ENCODE measurements at regions not wholly inside any gene's neighbourhood (a gene's known extent, or its start where the extent isn't known, plus 50 kb on each side); places are given as distances from the start of the nearest gene placed in this dataset.

DNA sequence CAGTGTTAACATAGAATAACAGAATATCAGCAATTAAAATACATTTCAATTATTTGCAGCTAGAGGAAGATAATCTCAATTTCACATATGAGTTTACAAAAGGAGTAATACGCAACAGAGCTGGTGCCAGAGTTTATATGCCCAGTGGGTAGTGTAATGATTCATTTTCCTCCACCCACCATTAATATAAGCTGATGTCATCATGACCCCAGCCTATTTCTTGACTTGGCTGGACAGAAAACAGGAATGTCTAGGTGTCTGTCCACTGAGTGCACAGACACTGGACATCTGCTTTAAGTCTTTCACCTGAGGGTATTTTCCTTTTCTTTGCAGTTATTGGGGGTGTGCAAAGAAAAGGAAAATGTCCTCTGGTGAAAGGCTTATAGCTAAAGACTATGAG is 335.5 kb downstream of the TBC1D4 start (continued):
- TF ChIP-seq, protein P1, sequence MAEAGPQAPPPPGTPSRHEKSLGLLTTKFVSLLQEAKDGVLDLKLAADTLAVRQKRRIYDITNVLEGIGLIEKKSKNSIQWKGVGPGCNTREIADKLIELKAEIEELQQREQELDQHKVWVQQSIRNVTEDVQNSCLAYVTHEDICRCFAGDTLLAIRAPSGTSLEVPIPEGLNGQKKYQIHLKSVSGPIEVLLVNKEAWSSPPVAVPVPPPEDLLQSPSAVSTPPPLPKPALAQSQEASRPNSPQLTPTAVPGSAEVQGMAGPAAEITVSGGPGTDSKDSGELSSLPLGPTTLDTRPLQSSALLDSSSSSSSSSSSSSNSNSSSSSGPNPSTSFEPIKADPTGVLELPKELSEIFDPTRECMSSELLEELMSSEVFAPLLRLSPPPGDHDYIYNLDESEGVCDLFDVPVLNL (CRISPR knock-in tag; IDR thresholded peaks at IDR 0.05; ENCODE audit: borderline replicate concordance, low read depth): no peak
- TF ChIP-seq ZNF138 (CRISPR knock-in tag; conservative IDR thresholded peaks at IDR 0.05) (no peak), OVOL2 (CRISPR knock-in tag; IDR thresholded peaks at IDR 0.05; ENCODE audit: borderline replicate concordance) (no peak)
- TF ChIP-seq, protein P2, sequence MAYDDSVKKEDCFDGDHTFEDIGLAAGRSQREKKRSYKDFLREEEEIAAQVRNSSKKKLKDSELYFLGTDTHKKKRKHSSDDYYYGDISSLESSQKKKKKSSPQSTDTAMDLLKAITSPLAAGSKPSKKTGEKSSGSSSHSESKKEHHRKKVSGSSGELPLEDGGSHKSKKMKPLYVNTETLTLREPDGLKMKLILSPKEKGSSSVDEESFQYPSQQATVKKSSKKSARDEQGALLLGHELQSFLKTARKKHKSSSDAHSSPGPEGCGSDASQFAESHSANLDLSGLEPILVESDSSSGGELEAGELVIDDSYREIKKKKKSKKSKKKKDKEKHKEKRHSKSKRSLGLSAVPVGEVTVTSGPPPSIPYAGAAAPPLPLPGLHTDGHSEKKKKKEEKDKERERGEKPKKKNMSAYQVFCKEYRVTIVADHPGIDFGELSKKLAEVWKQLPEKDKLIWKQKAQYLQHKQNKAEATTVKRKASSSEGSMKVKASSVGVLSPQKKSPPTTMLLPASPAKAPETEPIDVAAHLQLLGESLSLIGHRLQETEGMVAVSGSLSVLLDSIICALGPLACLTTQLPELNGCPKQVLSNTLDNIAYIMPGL (CRISPR knock-in tag; IDR thresholded peaks at IDR 0.05): no peak

DNA sequence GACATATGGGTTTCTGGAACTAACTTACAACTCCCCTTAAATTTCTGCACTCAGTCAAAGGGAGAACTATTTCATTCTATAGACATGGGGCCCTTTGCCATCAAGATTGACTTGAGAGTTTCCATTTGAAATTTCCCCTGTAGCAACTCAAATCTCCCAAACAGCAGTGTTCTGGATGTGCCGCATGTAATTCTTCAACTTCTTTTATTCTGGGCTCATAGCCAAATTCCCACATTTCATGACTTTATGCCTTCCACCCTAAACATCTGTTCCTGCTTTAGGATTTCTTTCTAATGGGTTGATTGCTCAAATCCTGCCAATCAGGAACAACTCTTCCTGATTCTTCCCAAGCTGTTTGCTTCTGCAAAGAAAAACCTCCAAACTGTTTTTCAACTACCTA is 336.0 kb downstream of the TBC1D4 start:
- Mint-ChIP-seq H3K27ac (no peak overlapping the region), H3K4me1 (peaks cover 9% of the 10 kb centered on the region), H3K9me3 (peaks cover 6% of the 10 kb centered on the region), H3K27me3 (ENCODE audit: low read depth) (no peaks in the 10 kb centered on the region), H3K36me3 (no peaks in the 10 kb centered on the region), H3K4me3 (no peak overlapping the region)
- ATAC-seq (no peak), DNase-seq (ENCODE audit: low spot score) (no peak)
- ChIA-PET CTCF (no interaction called here), POLR2A (no interaction called here)
- TF ChIP-seq, protein P2 (CRISPR knock-in tag; IDR thresholded peaks at IDR 0.05): no peak
- no peak for TF ChIP-seq GTF2I (CRISPR knock-in tag; conservative IDR thresholded peaks at IDR 0.05)
- TF ChIP-seq ZNF138 (CRISPR knock-in tag; conservative IDR thresholded peaks at IDR 0.05): no peak
- no peak for TF ChIP-seq ZNF671 (CRISPR knock-in tag; IDR thresholded peaks at IDR 0.05)
- no peak for TF ChIP-seq ZNF219 (CRISPR knock-in tag; IDR thresholded peaks at IDR 0.05; ENCODE audit: borderline replicate concordance)
- TF ChIP-seq ZNF416 (CRISPR knock-in tag; IDR thresholded peaks at IDR 0.05): no peak
- no peak for TF ChIP-seq ZNF121 (CRISPR knock-in tag; IDR thresholded peaks at IDR 0.05)

DNA sequence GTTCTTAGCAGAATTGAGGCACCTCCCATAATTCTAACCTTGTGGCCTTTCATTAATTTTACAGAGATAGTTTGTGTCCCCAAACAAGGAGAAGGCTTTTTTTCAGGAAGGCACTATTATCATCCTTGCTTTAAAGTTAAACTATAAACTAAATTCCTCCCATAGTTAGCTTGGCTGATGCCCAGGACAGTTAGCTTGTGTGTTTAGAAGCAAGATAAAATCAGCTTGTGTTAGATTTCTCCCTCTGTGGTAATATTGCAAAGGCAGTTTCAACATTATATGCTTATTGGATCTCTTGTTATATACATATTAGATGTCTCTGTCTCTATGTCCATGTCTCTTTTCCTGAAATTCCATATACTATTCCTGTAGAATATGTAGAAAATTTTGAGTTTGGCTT is 342.7 kb downstream of the TBC1D4 start:
- TF ChIP-seq, protein P3, sequence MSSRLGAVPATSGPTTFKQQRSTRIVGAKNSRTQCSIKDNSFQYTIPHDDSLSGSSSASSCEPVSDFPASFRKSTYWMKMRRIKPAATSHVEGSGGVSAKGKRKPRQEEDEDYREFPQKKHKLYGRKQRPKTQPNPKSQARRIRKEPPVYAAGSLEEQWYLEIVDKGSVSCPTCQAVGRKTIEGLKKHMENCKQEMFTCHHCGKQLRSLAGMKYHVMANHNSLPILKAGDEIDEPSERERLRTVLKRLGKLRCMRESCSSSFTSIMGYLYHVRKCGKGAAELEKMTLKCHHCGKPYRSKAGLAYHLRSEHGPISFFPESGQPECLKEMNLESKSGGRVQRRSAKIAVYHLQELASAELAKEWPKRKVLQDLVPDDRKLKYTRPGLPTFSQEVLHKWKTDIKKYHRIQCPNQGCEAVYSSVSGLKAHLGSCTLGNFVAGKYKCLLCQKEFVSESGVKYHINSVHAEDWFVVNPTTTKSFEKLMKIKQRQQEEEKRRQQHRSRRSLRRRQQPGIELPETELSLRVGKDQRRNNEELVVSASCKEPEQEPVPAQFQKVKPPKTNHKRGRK (CRISPR knock-in tag; IDR thresholded peaks at IDR 0.05; ENCODE audit: borderline replicate concordance): no peak
- no peak for TF ChIP-seq RORB (CRISPR knock-in tag; IDR thresholded peaks at IDR 0.05)

DNA sequence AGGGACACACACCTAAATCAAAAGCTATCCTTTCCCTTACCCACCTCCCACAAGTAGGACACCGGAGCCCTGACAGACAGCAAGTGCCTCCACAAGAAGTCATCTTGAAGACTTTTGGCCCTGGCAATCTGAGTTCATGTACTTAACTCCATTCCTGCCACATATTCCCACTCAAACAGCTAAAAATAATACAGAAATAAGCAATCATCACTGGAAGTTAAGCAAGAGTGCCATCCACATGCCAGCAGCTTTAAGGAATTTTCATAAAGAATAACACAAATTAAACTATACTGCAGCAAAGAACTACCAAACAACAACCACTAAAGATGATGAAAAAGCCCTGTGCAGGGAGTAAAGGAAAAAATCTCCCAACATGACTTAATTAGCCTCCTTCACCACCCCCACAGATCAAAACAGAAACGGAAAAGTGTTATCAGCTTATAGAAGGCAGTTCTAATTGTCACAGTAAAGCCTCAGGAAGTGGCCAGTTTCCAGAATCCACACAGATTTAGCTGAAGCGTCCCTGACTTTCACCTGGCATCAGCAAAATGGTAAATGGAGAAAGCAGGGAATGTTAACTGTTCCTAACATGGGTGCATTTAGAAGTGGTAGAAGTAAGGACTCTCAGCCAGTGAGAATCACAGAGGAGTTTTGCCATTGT is 343.9 kb downstream of the TBC1D4 start:
- H3K36me3 Mint-ChIP-seq: peaks cover 28% of the 10 kb centered on the region
- H3K4me1 Mint-ChIP-seq: no peaks in the 10 kb centered on the region
- no peaks in the 10 kb centered on the region for H3K27me3 Mint-ChIP-seq (ENCODE audit: low read depth)
- no peak for ATAC-seq
- no peak overlapping the region for H3K27ac Mint-ChIP-seq
- ChIA-PET POLR2A (no interaction called here), CTCF (no interaction called here)
- peaks cover 45% of the 10 kb centered on the region for H3K9me3 Mint-ChIP-seq
- H3K4me3 Mint-ChIP-seq: no peak overlapping the region
- DNase-seq (ENCODE audit: low spot score): no peak
- TF ChIP-seq ZNF219 (CRISPR knock-in tag; IDR thresholded peaks at IDR 0.05; ENCODE audit: borderline replicate concordance) (no peak), SP1 (CRISPR knock-in tag; conservative IDR thresholded peaks at IDR 0.05) (no peak), NR1H2 (CRISPR knock-in tag; IDR thresholded peaks at IDR 0.05) (no peak), RELA (CRISPR knock-in tag; IDR thresholded peaks at IDR 0.05; ENCODE audit: borderline replicate concordance) (no peak), FOXP1 (CRISPR knock-in tag; IDR thresholded peaks at IDR 0.05; ENCODE audit: borderline replicate concordance) (no peak), RORB (CRISPR knock-in tag; IDR thresholded peaks at IDR 0.05) (no peak), MYBL2 (CRISPR knock-in tag; IDR thresholded peaks at IDR 0.05) (no peak)
- TF ChIP-seq, protein P4, sequence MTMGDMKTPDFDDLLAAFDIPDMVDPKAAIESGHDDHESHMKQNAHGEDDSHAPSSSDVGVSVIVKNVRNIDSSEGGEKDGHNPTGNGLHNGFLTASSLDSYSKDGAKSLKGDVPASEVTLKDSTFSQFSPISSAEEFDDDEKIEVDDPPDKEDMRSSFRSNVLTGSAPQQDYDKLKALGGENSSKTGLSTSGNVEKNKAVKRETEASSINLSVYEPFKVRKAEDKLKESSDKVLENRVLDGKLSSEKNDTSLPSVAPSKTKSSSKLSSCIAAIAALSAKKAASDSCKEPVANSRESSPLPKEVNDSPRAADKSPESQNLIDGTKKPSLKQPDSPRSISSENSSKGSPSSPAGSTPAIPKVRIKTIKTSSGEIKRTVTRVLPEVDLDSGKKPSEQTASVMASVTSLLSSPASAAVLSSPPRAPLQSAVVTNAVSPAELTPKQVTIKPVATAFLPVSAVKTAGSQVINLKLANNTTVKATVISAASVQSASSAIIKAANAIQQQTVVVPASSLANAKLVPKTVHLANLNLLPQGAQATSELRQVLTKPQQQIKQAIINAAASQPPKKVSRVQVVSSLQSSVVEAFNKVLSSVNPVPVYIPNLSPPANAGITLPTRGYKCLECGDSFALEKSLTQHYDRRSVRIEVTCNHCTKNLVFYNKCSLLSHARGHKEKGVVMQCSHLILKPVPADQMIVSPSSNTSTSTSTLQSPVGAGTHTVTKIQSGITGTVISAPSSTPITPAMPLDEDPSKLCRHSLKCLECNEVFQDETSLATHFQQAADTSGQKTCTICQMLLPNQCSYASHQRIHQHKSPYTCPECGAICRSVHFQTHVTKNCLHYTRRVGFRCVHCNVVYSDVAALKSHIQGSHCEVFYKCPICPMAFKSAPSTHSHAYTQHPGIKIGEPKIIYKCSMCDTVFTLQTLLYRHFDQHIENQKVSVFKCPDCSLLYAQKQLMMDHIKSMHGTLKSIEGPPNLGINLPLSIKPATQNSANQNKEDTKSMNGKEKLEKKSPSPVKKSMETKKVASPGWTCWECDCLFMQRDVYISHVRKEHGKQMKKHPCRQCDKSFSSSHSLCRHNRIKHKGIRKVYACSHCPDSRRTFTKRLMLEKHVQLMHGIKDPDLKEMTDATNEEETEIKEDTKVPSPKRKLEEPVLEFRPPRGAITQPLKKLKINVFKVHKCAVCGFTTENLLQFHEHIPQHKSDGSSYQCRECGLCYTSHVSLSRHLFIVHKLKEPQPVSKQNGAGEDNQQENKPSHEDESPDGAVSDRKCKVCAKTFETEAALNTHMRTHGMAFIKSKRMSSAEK (CRISPR knock-in tag; IDR thresholded peaks at IDR 0.05; ENCODE audit: borderline replicate concordance): no peak
- TF ChIP-seq, protein P5, sequence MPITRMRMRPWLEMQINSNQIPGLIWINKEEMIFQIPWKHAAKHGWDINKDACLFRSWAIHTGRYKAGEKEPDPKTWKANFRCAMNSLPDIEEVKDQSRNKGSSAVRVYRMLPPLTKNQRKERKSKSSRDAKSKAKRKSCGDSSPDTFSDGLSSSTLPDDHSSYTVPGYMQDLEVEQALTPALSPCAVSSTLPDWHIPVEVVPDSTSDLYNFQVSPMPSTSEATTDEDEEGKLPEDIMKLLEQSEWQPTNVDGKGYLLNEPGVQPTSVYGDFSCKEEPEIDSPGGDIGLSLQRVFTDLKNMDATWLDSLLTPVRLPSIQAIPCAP (CRISPR knock-in tag; IDR thresholded peaks at IDR 0.05): no peak

More for the DNA sequence above, 342.7 kb downstream of the TBC1D4 start:
- ChIA-PET CTCF (no interaction called here), POLR2A (no interaction called here)
- Mint-ChIP-seq H3K27me3 (ENCODE audit: low read depth) (no peaks in the 10 kb centered on the region), H3K36me3 (peaks cover 28% of the 10 kb centered on the region), H3K4me1 (no peaks in the 10 kb centered on the region), H3K27ac (no peak overlapping the region), H3K4me3 (no peak overlapping the region), H3K9me3 (peaks cover 42% of the 10 kb centered on the region)
- ATAC-seq: no peak
- no peak for DNase-seq (ENCODE audit: low spot score)

All from WTC11 (cell line).